Right ventricle myocardium superior (tissue), 1 donor: ENCODE measurements at regions not wholly inside any gene's neighbourhood (a gene's known extent, or its start where the extent isn't known, plus 50 kb on each side); places are given as distances from the start of the nearest gene placed in this dataset. TPM values are rescaled to one million over a fixed set of nuclear protein-coding genes. Genes with fewer than 3 reads are reported as not detected.

Experiments used
- ATAC-seq: fragments of 200-7000 bp; cut with Tn5 transposase; one replicate; pipeline ENCODE4 v1.9.1; 2020; ENCODE audit warnings: mild to moderate bottlenecking; ENCODE audit not compliant: poor library complexity
- DNase-seq: peaks from one replicate; pipeline ENCODE4 v3.0.0-alpha.2; 2020
- intact Hi-C: fragments of 100-400 bp; cut with DNase I; formaldehyde crosslinking; loops from one replicate; pipeline ENCODE4 v1.11.2; 2022
- microRNA-seq: library from miRNA; unstranded; fragments of <30 nt; microRNA quantifications from one replicate; pipeline ENCODE4 v1.2.0, GENCODE V29; 2020
- donor health status: DM: no; HTN: yes; CAD: no; lungs with severe emphysema.

GRCh38 chr13:99614465-99614885, 113.2 kb downstream of the TM9SF2 start:
- ATAC-seq = no peak
- intact Hi-C loops = no loop called here
- no peak for DNase-seq

Small RNA genes in the stretch of these regions (microRNA-seq; reads per million reads assigned to microRNA genes)
- gene MIR4306 = not detected
